IPS DF 19.7 (cell line): ENCODE measurements at regions not wholly inside any gene's neighbourhood (a gene's known extent, or its start where the extent isn't known, plus 50 kb on each side); places are given as distances from the start of the nearest gene placed in this dataset.
A peak's percentile ranks its signal among the peaks of the same experiment; 100 is the strongest.

Source experiments
- DNase-seq: peaks from one replicate; pipeline ENCODE4 v3.0.0-alpha.2; 2013; ENCODE audit warnings: low read depth, low spot score

DNA sequence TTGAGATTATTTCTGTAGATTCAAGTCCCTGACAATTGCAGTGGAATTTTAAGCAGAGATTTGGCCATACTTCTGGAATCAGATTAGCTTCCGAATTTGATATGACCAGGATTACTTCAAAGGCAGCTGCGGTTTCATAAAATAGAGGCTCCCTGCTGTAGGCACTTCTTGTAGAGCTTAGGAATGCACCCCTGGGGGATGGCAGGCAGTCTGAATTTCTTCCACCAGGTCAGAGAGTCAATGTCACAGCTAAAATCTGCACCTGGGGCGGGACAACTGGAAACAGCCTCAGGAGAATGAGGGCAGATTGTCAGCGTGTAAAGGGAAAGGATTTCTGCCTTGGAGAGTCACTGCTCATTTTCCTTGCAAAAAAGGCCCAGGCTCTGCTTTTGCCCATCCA, 182.6 kb downstream of the ARRDC4 start:
- DNase-seq: no peak

DNA sequence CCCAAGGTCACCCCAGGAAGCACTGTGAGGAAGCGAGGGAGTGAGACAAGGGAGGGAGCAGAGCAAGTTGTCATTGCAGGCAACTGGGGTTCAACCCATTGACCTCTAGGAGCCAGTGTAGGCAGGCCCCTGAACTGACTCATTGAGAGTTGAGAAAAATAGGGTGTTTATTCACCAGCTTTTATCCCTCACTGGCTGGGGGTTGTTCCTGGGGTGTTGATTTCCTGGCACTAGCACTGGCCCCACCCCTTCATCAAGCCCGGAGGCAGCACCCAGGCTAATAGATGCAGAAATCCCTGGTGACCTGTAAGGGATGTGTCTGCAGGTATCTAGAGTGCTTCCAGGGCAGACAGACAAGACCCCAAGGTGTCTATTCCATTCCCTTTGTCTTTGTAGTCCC, 183.9 kb downstream of the ARRDC4 start:
- DNase-seq: no peak

DNA sequence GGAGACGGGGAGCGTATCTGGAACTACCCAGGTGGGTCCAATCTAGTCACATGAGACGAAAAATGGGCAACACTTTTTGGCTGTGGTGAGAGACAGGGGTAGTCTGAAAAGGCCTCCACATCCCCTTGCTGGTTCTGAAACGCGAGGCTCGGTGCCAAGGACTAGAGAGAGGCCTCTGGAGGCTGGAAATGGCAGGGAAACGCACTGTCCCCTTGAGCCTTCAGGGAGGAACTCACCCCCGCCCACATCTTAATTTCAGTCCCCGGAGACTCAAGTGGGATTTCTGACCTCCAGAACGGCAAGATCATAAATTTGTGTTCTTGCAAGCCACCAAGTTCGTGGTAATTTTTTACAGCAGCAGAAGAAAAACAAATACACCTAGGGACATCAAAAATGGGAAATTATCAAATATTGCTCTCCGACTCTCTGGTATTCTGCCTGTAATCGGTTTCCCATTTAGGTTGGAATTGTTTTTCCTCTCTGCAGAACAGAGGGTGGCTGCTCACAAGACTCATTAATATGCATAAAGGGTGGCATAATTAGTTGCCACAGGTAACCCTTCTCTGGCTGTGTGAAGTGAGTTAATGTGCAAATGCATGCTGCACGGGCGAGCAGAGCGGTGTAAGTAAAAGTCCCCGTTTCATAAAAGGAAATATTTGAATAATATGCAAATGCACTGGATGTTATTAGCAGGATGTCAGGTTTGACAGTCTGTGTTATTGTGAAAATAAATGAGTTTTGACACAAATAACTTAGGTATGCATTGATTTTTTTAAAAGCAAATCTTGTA, 185.7 kb downstream of the ARRDC4 start:
- no peak for DNase-seq

DNA sequence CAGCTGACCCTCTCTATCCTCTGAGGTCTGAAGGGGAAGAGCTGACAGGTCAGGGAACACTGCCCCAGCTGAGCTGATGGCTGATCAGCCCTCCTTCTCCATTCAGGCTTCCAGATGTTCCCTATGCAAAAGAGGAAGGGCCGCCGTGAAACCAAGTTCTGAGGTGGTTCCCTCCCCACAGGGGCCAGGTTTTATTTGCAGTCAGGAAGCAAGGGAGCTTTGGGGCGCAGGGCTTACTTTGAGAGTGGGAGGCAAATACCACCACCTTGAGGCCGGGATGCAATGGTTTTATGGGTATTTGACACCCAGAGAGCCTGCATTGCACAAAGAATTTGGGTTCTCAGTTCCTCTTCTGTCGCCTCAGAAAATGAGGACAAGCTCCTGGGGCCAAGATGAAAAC, 186.9 kb downstream of the ARRDC4 start:
- no peak for DNase-seq

DNA sequence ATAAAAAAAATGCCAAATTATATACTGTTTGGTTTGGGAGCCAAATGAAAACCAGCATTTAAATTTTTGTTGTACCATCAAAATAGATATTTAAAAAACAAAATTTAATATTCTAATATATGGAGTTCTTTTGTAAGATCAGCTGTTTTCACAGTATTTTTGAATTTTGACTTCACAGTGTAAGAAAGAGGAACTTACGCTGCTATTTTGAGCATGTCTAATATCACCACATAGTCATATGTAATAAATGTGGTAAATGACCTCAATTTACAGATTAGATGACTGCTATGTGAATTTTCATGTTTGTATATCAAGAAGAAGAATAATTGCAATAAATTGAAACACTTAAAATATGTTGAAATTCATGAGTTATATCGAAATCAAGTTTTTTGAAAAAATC, 189.6 kb downstream of the ARRDC4 start:
- DNase-seq: no peak

DNA sequence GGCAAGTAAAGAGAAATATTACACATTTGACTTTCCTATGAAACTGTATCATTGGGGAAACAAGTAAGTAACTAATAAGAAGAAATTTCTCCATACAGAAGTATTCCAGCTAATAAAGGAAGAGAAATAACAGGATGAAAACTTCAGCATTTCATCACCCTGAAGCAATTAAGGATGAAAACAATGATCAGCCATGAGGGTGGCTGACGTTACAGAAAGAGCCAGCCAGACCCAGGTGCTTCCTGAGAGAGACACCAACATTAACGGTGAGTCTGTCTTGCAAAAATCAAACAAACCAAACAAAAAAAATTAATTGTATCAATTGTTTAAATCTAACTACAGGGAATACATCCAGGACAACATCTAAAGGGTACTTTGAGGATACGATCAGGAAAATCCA, 190.0 kb downstream of the ARRDC4 start:
- DNase-seq: no peak

DNA sequence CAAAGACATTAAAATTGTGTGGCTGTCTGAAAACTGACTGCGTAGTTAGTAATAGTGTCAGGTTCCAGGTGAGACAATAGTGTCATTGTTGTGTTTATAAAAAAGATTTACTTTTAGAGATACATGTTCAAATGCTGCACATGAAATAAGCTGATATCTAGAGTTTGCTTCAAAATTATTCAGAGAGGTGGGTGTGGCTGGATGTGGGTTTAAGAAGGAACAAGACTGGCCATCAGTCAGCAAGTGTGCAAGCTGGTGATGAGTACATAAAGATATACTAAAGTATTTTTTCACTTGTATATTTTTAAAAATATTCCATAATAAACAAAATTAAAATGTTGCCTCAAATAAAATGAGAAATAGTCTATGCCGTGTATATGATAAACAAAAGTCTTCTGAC, 190.6 kb downstream of the ARRDC4 start:
- DNase-seq: no peak

DNA sequence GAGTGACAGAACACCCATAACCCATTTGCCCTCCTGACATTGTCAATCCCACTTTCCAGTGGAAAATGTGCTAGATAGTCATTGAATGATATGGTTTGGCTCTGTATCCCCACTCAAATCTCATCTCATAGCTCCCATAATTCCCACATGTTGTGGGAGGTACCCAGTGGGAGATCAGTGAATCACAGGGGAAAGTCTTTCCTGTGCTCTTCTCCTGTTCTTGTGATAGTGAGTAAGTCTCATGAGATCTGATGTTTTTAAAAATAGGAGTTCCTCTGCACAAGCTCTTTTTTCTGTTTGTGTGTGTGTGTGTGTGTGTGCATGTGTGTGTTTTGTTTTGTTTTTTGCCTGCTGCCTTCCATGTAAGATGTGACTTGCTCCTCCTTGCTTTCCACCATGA, 191.7 kb downstream of the ARRDC4 start:
- no peak for DNase-seq

DNA sequence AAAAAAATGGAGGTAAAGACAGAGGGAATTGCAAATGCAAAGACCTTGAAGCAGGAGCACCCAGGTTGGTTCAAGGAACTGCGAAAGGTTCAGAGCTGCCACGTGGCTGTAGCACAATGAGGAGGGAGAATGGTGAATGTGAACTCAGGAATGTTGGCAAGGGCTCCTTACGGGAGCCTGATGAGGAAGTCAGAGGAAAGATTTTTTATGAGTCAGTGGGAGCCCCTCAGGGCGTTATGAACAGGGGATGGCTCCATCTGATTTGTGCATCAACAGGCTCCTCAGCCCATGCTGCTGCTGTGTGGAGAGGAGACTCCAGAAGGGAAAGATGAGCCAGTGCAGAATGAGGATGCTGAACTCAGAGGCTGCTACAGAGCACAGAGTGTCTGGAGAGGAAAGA, 194.4 kb downstream of the ARRDC4 start:
- DNase-seq: no peak

DNA sequence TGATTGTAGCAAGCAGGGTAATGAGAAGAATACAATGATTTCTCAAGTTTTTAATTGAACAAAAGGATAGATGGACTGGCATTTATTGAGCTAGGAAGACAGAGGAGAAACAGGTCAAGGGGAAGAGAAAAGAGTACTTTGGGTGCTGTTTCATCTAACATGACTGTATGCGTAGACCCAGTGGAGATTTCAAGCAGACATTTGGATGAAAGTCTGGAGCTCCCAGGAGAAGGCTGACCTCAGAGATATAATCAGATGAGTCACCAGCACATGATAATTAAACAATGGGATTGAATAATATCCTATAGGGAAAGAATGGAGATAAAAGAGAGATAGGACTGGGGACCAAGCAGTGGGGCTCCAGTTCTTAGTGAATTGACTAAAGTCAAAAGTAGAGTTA, 194.9 kb downstream of the ARRDC4 start:
- DNase-seq: no peak

DNA sequence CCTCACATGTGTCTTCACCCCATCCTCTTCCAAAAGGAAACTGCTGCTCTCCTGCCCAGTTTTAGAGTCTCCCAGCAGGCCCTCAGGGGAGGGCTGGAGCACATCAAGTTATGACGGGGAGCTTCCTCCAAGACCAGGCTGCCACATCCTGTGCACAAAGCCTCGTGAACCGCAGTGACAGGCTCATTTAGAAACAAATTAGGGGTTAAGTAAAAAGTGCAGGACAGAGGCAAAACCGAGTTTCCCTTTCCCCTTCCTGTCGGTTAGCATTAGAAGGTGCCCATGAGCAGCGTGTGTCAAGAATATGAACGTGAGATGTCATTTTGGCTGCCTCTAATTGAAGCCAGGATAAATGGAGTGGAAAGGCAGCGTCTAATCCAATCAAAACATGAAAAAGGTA, 199.7 kb downstream of the ARRDC4 start:
- no peak for DNase-seq

DNA sequence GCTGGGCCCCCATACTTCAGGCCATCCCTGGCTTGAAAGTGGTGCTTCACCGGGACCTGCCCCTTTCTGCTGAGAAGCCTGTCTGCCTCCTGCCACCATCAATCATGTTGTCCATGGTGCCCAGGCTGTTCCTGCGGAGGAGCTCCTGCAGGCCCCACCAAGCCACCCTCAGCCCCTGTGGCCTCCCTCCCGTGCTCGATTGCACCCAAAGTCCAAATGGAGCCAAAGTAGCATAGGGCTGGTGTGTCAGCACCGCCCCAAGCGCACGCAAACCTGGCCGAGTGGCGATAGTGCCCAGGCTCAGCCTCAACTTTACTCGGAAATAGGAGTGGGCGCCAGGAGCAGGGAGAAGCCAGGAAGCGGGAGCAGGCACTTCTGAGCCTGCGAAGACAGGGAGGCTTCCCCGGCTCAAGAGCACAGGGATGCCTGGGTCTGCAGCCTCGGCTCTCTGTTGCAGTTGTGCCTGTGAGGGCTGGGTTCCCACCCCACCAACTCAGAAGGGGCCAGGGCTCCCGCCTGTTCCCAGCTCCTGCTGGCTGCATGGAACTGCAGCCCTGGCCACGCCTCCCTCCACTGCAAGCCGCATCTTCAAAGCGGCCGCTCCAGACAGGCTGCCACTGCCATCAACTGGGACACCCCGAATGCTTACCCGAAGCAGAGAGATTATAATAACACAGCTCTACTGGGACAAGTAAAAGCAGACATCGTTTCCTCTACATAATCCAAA, 203.0 kb downstream of the ARRDC4 start:
- no peak for DNase-seq

DNA sequence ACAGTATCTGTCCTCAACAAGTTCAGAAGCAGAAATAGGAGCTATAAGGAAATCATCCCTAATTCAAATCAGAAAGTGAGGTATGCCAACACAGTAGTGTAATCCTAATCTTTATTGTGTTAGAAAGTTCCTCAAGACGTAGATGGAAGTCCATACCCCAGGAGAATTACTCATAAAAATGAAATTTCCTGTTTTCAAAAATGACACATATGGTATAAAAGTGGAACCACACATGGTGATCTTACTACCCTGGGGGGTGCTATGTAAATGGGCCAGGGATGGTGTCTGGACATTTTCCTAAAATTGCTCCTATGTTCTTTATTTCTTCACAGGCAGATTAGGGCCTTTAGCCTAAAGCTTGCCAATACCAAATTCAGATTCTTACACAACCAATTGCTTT, 204.1 kb downstream of the ARRDC4 start:
- no peak for DNase-seq

DNA sequence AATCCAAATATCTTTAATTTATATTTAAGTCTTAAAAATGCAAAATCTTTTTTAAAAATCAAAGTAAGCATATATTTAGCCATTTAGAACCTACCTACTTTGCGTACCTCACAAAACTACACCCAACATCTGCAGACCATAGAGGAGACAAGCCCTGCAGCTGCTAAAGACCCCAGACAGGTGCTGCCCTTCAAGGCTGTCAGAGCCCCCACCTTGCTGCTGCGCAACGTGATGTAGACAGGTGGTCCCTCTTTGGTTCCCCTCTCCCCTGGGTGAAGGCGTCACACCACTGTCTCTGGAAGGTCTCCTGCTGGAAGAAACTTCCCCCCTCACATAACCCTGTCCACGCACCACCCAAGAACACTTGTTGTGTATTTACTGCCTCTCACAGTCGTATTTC, 204.5 kb downstream of the ARRDC4 start:
- DNase-seq: no peak

DNA sequence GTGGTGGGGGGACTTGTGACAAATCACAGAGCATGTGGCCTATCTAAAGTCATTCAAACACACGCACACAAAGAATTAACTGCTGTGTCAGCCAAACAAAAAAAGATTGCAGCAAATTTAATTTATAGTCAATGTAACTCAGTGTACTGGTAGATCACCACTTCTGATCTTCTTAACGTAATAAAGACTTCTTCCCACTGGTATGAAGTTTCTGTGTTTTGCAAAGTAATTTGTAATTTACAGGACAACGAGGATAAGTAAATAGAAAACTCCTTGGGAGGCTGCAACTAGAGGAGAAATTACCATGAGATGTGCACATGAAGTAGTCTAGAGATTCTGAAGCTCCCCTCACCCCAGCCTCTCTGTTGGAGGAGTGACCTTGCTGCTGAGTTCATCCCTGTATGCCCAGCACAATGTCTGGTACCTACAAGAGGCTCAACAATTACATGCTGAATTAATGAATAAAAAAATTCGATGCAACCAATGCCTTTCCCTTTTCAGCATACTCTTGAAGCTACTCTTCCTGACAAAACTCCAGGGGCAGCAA, 207.3 kb downstream of the ARRDC4 start:
- no peak for DNase-seq

DNA sequence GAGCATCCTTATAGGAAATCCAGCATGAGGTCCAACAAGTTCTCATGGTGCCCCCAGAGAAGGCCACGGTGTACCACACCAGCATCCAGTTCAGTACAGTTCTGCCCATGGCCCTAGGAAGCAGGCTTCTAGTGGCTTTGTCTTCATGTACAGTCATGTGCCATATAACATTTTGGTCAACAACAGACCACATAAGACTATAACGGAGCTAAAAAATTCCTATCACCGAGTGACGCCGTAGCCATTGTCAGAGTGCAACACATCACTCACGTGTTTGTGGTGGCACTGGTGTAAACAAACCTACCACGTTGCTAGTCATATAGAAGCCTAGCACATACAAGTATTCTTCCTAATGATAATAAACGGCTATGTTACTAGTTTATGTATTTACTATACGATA, 209.0 kb downstream of the ARRDC4 start:
- DNase-seq: no peak

DNA sequence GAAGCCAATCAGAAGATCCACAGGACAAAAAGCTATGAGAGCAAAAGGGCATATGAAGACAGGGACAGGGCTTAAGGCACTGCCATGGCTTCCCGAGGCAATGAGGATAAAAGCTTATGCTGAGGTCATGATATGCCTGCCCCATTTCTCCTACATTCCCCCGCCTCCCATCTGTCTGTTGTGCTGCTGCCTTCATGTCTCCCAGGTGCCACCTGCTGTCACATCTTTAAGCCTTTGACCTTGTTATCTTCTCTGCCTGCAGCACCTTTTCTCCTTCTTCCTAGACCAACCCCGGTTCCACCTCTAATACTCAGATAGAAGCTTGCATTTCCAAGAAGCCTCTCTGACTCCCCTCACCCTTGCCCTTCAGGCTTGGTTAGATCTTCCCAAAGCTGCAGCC, 213.8 kb downstream of the ARRDC4 start:
- no peak for DNase-seq

DNA sequence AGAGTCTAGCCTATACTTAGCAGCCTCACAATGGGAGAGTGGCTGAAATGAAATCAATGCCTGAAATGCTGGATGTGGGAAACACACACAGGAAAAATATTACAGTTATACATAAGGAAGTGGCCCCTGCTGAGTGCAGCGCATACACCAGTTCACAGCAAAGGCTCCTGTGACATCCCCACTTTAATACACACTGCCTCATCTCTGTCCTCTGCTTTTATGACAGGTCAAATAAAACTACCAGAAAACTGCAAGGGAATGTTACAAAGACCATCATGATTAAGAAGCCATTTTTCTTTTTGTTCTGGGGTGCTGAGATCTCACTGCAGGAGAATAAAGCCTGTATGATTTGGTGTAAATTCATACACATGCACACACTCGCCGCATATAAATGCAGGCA, 214.3 kb downstream of the ARRDC4 start:
- DNase-seq: no peak

DNA sequence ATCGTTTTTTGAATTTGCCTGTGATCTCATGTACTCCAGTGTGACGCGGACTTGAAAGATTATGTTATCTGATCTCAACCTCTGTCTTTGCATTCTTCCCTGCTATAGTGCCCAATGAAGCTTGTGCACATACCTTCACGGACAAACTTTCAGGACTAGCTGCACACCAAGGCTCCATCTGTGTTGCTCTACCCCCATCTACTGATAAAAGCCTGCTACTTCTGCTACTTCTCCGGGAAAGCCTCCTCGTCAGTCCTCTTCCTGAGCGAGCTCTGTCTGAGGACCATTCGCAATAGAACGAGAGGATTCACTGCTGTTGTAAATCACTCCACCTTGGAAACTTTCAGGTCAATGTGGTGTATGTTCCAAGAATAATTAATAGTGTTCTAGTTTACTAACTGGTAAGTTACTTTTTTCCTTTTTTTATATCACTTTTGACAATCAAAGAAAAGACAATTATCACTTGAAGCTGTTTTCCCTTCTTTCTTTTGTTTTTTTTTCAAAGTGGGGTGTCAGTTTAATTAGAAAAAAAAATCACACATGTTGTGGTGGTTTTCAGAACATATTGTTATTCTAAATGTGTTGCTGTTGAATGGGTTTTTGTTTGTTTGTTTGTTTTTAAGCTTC, 217.6 kb downstream of the ARRDC4 start:
- peak; percentile 54 for DNase-seq

DNA sequence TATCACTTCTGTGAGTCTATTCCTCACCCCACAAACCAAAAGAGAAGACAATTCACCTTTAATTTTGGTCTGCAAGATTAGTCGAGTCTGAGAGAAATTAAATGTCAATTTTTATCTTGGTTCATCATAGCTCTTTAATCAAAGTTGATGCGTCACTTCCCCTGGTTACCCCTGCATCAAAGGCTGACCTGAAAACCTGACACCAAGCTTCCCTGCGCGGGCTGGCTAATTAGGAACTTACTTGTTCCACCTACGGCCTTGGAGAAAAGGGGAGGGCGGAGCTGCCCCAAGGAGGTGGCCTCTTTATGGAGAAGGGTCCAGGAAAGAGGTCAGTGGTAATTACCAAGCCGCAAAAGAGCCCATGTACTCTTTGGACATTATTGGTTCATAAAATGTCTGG, 218.4 kb downstream of the ARRDC4 start:
- no peak for DNase-seq

DNA sequence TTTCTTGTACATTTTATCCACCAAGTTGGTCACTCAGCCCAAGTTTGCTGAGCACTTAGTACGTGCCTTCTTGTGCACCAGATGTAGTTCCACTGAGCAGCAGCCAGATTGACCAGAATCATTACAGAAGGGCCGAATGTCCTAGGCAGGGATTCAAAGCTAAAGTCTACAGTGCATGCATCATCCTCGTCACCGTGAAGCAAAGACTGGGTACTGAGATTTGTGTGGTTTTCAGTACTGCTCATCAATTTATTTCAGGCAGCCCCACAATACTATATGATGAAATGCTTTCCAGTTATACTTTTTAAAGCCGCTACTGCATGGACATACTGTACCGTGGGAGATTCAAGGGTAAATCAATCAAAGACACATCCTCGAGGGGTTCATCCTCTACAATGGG, 227.0 kb downstream of the ARRDC4 start:
- DNase-seq: no peak

DNA sequence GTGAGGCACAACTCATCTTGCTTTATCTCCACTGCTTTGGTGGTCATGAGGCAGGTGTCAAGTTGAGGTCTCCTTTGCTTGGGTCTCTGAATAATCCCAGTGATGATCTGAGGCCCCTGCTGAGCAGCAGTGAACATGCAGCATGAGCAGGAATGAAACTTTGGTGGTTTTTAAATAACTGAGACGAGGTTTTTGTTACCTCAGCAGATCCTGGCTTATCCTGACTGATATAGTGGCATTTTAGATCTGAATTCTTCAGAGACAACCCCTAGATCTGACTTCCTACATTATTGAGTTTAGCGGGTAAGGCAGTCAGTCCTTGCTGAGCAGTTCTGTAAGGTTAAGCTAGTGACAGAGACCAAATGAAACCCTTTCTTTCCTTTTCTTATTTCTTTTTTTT, 230.4 kb downstream of the ARRDC4 start:
- DNase-seq: no peak

DNA sequence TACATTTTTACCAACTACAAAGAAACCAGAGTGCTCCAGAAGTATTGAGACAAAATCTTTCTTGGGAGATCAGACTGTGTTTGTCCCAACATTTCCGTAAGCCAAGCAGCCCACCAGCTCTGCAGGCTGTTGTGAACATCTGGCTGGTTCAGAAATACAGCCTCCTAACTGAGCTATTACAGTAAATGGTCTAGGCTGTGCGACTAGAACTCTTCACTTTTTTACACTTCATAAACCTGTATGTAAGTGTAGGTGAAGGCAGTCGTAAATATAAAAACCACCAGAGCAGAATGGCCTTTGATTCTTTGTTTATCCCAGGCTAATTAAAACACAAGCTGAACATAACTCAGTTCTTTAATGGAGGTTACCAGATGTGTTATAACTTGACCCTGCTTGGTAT, 235.3 kb downstream of the ARRDC4 start:
- DNase-seq: no peak
